GM21515 (cell line): ENCODE measurements at regions not wholly inside any gene's neighbourhood (a gene's known extent, or its start where the extent isn't known, plus 50 kb on each side); places are given as distances from the start of the nearest gene placed in this dataset.
A peak's percentile ranks its signal among the peaks of the same experiment; 100 is the strongest.

Experiments
- ATAC-seq: cut with Tn5 transposase; IDR thresholded peaks from one replicate; pipeline ENCODE4 v1.9.1; 2021; ENCODE audit not compliant: unreplicated experiment

DNA sequence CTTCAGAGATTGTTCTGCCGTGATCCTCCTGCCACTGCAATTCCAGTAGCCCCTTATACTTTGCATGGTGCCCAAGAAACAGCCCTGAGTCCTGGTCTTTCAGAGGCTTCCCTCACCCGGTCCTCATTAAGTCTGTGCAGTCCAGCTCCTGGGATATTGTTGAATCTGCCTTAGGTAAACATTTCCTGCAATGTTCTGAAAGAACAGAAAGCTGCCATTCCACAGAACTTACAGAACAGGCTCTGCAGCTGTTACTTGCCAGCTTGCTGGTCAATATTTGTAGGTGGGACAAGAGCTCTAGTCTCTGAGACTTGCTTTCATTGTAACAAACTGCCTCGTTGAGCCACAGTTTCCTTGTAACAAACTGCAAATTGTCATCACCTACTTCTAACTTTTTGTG is 115.0 kb upstream of the KIF5B start:
- no peak for ATAC-seq

DNA sequence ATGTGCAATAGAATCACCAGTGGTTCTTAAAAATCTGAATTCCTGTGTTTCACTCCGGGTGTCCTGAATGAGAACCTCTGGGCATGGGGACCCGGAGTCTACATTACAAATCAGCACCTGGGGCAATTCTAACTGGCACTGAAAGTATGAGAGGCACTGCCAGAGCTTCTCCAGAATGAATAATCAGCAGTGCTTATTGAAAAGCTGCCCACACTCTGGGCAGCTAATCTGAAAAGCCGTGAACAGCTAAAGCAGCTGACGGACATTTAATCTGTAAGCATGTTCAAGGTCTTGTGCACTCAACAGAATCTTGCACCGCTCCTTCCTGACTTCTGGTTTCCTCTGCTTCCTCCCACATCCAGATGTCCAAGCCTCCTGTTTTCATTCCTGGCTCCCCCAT is 113.3 kb upstream of the KIF5B start:
- no peak for ATAC-seq

DNA sequence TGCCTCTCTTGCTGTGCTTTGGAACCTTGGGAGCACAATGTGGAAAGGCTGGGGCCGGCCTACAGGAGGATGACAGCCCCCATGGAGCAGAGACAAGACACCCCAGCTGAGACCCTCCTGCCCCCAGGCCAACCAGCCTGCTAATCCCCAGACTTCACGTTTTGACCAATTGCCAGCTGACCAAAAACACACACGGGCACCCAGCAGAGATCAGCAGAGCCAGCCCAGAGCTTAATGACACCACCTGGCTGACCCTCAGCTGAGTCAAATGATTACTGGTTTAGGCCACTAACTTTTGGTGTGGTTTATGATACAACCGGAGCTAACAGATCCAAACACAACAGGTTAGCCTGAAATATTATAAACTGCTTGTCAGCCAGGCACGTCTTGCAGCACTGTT is 111.2 kb upstream of the KIF5B start:
- no peak for ATAC-seq

DNA sequence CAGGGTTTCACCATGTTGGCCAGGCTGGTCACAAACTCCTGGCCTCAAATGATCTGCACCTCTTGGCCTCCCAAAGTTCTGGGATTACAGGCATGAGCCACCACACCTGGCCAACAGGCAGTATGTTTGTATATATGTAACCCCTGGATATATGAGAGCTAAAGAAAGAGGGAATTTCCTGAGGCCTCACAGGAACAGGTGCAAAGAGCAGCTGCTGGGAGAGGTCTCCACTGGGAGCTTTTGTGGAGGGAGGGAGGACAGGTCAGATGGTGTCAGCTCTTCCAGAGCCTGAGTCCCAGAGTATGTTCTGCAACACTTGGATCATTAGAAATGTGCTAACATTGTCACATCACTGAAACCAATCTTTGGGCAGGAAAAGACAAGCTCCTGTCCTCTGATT is 110.1 kb upstream of the KIF5B start:
- no peak for ATAC-seq

DNA sequence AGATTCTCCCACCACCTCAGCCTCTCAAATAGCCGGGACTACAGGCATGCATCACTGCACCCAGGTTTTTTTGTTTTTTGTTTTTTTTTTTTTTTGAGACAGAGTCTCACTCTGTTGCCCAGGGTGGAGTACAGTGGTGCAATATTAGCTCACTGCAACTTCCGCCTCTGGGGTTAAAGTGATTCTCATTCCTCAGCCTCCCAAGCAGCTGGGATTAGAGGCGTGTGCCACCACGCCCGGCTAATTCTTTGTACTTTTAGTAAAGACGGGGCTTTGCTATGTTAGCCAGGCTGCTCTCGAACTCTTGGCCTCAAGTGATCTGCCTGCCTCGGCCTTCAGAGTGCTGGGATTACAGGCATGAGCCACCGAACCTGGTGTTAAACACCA is 107.5 kb upstream of the KIF5B start:
- ATAC-seq, result no peak

DNA sequence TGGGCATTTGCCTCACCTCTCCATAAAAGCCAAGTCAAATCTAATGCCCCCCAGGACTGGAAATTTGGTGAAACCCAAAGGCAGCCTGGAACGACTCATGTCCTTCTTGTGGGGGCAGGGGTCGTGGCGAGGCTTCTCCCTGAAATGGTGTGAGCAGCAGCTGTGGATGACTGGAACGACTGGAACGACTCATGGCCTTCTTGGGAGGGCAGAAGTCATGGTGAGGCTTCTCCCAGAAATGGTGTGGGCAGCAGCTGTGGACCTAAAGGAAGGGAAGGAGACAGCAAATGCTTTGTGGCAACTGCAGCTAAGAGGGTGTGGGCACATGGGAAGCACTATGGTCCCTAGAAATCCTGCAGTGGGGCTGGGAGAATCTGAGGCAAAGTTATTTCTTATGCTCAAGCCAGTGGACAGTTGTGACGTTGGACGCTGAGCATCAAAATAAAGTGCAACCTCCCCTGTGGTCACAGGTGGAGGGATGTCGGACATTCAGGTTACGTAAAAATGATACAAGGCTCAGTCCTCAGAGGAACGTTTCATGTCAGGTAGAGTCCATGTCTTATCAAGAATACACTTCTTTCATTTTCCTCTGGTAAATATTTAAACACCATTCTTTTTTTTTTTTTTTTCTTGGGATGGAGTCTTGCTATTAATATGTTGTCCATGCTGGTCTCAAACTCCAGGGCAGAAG is 107.0 kb upstream of the KIF5B start:
- ATAC-seq, result no peak

DNA sequence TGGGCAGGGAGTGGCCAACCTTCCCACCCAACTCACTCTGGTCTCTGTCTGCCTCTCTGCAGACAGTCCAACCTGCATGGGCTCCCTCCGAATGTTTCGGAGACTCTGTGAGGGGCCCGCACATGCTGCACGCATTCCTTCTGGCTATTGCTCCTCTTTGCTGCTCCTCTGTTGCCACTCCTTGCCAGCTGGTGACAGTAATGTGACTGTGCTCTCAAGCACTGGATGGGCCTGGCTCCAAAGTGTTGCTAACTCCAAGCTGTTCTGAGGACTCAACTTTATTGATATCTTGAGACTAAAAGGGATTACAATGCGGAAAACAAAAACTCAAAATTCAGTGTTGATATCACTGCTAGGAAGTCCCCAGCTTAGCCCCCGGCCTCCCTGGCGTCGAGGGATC is 105.4 kb upstream of the KIF5B start:
- ATAC-seq, result no peak

DNA sequence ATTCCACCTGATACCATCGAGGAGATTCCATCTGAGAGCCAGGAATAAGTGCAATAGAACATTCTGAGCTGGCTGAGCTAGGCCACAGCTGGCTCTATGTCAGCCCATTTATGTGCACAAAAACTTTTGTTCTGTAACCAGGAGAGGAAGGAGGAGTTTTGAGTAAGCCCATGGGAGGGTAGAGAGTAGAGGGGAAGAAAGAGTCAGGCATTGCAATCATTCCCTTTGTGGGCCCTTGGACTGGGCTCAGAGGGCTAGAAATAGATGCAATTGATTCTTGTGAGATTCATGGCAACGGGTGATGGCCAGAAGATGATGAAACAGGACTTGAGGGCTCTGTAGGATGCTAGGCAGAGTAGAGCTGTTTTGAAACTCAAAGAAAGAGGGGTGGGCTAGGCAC is 104.6 kb upstream of the KIF5B start:
- ATAC-seq, result no peak

DNA sequence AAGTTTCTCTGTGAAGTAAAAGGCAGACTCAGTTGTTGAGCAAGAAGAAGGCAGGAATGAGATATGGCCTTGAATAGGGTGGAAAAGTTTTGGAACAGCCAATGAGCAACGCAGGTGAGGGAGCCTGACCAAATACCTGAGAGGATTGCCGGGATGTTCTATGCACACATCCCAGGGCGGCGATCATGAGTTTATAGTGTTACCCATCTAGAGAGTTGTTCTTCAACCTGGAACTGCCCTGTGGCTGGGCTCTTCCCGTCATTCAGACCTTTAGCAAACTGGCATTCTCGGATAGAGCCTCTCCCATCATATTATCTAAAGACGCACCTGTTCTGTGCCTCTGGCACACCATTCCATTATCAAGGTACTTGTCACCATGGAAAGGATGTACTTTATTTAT is 103.0 kb upstream of the KIF5B start:
- ATAC-seq, result no peak

DNA sequence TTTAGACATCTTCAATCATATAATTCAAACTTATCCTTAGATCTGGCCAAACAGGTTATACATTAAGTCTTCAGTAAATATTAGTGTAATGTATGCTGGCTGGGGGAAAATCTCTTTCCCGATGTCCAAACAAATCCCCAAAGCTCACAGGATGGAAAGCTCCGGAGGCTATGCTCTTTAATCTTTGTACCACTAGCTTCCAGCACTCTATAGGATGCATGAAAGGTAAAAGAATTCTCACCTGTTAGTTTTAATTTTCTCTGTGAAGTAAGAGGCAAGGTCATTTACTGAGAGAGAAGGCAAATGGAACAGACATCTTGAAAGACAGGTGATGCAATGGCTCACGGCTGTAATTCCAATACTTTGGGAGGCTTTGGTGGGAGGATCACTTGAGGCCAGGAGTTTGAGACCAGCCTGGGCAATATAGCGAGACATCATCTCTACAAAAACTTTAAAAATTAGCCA is 99.8 kb upstream of the KIF5B start:
- ATAC-seq, result no peak

DNA sequence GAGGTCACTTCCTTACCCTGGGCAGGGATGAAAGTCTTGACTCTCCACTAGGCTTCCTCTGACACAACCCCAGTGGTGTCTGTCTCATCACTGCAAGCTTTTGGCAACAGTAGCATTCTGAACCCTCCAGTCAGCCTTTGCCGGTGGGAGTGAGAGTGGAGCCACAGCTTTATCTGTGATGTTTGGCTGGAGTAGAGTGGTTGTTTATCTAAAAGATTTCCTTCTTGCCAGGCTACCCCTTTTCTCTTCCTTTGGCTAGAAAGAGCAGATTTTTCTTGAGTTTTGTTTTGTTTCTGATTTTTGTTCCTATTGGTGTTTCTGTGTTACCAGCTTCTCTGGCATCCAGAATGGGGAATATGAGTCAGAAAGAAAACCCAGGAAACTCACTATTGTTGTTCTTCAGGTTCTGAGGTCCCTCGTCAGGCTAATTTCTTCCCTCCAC is 98.9 kb upstream of the KIF5B start:
- ATAC-seq, result no peak

DNA sequence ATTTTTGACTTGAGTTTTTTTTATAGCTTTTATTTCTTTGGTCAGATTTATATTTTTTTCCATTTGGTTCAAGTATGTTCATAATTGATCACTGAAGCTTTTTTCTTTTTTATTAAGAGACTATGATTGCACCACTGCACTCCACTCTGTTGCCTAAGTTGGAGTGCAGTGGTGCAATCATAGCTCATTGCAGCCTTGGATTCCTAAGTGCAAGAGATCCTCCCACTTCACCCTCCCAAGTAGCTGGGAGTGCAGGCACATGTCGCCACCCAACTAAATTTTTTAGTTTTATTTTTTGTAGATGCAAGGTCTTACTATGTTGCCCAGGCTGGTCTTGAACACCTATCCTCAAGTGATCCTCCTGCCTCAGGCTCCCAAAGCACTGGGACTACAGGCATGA is 97.7 kb upstream of the KIF5B start:
- ATAC-seq, result no peak

DNA sequence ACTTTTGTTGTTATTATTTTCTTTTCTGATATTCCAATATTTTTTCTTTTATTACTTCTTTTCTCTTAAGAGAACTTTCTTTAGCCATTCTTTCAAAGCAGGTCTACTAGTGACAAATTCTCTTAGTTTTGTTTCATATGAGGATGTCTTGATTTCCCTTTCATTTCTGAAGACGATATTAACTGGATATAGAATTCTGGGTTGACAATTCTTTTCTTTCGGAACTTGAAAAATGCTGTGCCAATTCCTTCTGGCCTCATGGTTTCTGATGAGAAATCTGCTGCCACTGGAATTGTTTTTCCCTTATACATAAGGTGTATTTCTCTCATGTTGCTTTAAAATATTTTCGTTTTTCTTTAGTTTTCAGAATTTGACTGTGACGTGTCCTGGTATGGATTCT is 97.0 kb upstream of the KIF5B start:
- no peak for ATAC-seq

DNA sequence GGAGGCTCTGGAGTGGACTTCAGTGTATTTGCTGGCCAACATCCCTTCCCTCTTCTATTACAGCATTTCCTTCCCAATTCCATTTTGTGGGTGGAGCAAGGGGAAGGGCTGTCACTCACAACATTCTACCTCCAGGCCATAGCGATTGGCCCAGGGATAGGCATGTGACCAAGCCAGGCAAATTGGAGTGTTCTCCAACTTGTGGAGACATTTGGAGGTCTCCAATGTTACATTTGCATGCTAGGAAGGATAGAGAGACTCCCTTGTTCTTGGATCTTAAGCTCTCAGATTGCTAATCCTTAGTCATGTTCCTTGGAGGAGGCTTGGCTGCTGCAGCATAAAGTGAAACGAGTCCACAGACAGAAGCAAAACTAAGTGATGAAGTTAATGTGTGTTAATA is 95.6 kb upstream of the KIF5B start:
- ATAC-seq, result no peak

DNA sequence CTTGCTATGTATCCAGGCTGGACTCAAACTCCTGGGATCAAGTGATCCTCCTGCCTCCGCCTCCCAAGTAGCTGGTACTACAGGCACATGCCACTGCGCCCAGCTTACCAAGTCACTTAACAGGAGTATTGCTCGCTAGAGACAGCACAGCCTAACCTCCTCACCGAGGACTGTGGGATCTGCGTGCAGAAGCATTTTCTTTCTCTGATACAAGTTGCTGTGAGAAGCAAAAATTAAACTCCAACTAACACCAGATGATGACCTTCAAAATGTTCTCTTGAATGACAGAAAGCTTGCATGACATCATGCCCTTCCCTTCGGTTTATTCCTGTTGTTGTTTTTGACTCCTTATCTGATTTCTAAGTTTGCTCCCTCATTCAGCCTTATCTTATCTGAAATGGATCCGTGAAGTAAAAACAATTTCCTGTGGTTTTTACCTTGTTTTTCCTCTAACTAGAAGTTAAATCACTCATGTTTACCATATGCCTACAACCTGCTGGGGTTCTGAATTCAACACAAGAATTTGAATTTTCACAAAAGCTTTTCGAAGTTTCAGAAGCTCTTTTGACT is 94.4 kb upstream of the KIF5B start:
- no peak for ATAC-seq

DNA sequence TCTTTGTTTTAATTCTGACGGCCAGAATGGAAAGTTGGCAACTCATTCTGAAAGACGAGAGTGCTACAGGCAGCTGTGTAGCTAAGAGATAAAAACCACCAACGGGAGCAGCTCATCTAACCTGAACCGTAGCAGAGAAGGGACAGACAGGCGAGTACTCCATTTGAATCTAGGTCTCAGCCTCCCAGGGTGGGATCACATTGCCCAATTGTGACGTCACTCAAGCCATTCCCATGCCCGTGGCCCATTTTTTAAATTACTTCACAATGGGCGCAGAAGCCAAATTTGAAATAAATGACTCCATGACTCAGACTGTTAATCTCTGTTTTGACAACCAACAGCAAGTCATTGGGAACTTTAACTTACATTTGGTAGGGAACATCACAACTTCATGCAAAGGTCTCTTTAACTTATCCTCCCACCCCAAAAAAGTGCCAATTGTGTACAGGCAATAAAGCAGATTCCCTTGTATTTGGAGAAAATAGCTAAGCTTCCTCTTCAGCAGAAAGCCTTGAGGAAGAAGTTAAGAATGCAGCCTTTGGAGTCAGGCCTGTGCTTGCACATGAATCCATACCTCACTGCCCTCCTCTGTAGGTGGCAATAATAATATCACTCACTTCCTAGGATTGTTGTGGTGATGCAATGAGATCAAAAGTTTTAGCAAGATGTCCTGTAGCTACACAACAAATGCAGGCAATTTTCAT is 93.2 kb upstream of the KIF5B start:
- peak; percentile 88 for ATAC-seq

DNA sequence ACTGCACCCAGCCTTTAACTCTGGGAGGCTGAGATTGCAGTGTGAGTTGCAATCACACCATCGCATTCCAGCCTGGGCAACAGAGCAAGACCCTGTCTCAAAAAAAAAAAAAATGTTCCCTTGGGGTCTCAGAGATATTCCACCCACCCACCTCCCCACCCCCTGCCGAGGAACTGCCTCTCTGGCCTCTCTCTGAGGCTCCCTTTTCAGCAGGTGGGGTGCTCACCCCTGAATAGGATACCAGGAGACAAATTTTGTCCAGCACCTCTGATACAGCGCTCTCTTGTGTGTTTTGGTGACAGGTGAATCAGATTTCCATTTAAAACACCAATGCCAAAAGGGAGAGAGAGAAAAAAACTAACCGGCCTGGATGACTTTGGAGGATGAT is 92.6 kb upstream of the KIF5B start:
- ATAC-seq, result no peak

DNA sequence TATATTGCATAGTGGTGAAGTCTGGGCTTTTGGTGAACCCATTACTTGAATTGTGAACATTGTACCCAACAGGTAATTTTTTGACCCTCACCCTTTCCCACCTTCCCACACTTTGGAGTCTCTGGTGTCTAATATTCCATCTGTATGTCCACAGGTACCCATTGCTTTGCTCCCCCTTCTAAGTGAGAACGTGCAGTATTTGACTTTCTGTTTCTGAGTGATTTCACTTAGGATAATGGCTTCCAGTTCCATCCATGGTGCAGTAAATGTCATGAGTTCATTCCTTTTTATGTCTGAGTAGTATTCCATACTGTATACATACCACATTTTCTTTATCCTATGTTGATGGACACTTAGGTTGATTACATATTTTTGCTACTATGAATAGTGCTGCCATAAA is 91.5 kb upstream of the KIF5B start:
- ATAC-seq, result no peak

DNA sequence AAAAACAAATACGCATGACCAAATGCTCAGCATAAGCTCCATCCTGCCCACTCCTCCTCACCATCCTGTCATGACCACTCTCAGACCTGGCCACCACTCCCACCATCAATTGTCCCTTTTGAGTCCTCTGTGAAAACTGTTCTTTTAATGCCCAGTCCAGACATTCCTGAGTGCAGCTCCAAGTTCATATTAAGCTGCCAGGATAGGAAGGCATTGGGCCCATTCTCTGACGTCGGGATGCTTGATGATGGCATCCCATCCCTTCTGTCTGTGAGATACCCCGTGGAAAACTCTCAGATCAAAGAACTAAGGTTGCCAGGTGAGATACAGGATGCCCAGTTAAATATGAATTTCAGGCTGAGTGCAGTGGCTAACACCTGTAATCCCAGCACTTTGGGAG is 89.9 kb upstream of the KIF5B start:
- no peak for ATAC-seq

DNA sequence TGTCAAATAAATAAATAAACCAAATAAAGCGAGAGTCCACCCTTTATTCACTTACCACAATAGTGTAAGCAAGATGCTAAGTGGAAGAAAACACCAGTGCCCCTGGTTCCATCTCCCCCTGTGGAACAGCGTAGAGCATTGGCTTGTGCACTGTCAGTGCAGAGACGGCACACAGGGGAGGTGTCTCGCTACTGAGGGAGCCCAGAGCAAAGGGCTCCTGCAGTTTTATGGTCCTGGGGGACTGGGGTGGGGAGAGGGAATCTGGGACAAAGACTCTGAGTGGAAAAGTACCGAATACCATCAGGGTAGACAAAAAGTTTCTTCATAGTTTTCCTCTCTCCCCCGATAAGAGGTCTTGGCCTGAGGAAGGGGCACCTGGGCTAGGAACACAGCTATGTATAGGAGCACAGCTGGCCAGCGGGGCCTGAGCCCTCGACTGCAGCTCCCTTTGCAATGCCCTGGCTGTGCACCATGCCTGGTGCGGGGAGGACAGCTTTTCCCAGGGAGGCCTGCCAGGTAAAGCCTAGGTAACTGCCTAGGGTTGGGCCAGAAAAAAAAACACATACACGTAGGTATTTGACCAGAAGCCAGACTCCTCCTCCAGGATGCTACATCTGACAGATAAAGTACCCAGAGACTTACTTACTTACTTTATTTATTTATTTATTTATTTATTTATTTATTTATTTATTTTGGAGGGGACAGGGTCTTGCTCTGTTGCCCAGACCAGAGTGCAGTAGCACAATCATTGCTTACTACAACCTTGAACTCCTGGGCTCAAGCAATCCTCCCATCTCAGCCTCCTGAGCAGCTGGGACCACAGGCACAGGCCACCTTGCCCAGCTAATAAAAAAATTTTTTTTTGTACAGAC is 88.8 kb upstream of the KIF5B start:
- ATAC-seq, result no peak

DNA sequence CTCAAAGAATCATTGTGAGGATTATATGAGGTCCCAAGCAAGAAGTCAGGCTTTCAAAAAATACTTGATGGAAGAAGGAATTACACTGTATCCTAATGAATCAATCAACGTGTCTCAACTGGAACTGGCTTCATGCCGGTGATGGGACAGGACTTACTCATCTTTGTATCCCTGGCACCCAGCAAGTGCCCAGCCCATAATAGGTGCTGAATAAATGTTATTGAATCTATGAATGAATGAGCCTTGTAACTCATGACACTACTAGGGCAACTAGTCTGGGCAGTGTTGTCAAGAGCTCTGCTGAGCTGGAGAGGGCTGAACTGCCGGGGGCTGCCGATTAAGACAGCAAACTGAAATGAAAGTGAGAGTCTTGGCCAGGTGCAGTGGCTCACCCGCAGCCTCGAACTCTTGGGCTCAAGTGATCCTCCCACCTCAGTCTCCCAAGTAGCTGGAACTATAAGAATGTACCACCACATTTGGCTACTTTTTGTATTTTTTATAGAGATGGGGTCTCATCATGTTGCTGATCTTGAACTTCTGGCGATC is 87.2 kb upstream of the KIF5B start:
- ATAC-seq, result no peak
